K562 (cell line): ENCODE measurements at regions not wholly inside any gene's neighbourhood (a gene's known extent, or its start where the extent isn't known, plus 50 kb on each side); places are given as distances from the start of the nearest gene placed in this dataset.

Source experiments
- CSDE1 ChIP-seq, 2 experiments: fragments of 450-650 bp; IDR thresholded peaks; 2 replicates each; pipeline ENCODE4 v1.6.1; 2016; ENCODE audit warnings: mild to moderate bottlenecking in 1 of 2
- E2F8 ChIP-seq: fragments of 450-650 bp; IDR thresholded peaks from 2 replicates; pipeline ENCODE4 v1.7.1; 2018; ENCODE audit warnings: mild to moderate bottlenecking, low read depth; ENCODE audit not compliant: partially characterized antibody
- FOXK2 ChIP-seq, 2 experiments: fragments of 450-650 bp; IDR thresholded peaks in 1 of 2; conservative IDR thresholded peaks in 1 of 2; 2 replicates each; pipeline ENCODE4 v1.6.1; 2016; ENCODE audit warnings: low read depth in 2 of 2, mild to moderate bottlenecking in 1 of 2
- JUND ChIP-seq, 2 experiments: IDR thresholded peaks; 2 replicates in 1 of 2; 3 replicates in 1 of 2; pipeline ENCODE4 v1.6.1; 2011; ENCODE audit warnings: borderline replicate concordance in 2 of 2, low read depth in 2 of 2, low read length in 2 of 2, improper control_type of control experiment in 1 of 2, missing biosample characterization in 1 of 2, missing genetic modification characterization in 1 of 2, missing genetic modification reagents in 1 of 2
- MCM7 ChIP-seq, 2 experiments: fragments of 450-650 bp; IDR thresholded peaks; 2 replicates each; pipeline ENCODE4 v1.6.1; 2016 to 2018
- SLC30A9 ChIP-seq: fragments of 250-450 bp; sonication (Bioruptor Pico); IDR thresholded peaks from 2 replicates; pipeline ENCODE4 v1.8.0; 2022; ENCODE audit warnings: mild to moderate bottlenecking, moderate library complexity
- ZNF780A ChIP-seq: fragments of 250-450 bp; sonication (Bioruptor Pico); IDR thresholded peaks from 2 replicates; pipeline ENCODE4 v1.5.0; 2021; ENCODE audit warnings: mild to moderate bottlenecking

- TF ChIP-seq E2F8 = no peak
- TF ChIP-seq JUND (IDR thresholded peaks at IDR 0.05; ENCODE audit: borderline replicate concordance, low read depth, low read length) = peak; percentile 75
- TF ChIP-seq JUND (tag; IDR thresholded peaks at IDR 0.05; ENCODE audit: borderline replicate concordance, low read depth, low read length) = peak; percentile 64; the same call in 2 of the 3 replicates
- no peak for TF ChIP-seq SLC30A9 (CRISPR knock-in tag)
- no peak for TF ChIP-seq MCM7 (IDR thresholded peaks at IDR 0.05)
- TF ChIP-seq CSDE1 (IDR thresholded peaks at IDR 0.05) = no peak
- TF ChIP-seq FOXK2 (conservative IDR thresholded peaks at IDR 0.05 in 1 of 2, IDR thresholded peaks at IDR 0.05 in 1 of 2; ENCODE audit: low read depth in 2 of 2) = 0 out of 4 replicates have a peak, but pooled peaks have one; percentile 46 to 48
- no peak for TF ChIP-seq ZNF780A (CRISPR knock-in tag)
These were observed 60.2 kb upstream of the ATP2B1 start (continued) for GRCh38 chr12:89768586-89769482.
